ENCODE measurements at regions not wholly inside any gene's neighbourhood (a gene's known extent, or its start where the extent isn't known, plus 50 kb on each side); places are given as distances from the start of the nearest gene placed in this dataset.

- in situ Hi-C loops (cut with HindIII; ENCODE audit: extremely low pct_ligation_motif_present, low pct_unique_long_range_greater_than_20kb) (no loop called here), intact Hi-C loops (cut with micrococcal nuclease; ENCODE audit: unreplicated experiment) (no loop called here)
- no peak overlapping the region for H3K9ac ChIP-seq (ENCODE audit: insufficient read depth, low read depth, low read length)
- no peaks in the 10 kb centered on the region for H3K36me3 ChIP-seq (replicated peaks in 1 of 2; ENCODE audit: control insufficient read depth in 1 of 2, insufficient read depth in 2 of 2, low read length in 2 of 2)
- TF ChIP-seq MAFK (conservative IDR thresholded peaks at IDR 0.05 in 1 of 2, IDR thresholded peaks at IDR 0.05 in 1 of 2; ENCODE audit: low read length in 2 of 2) = no peak
- no peak overlapping the region for H2AFZ ChIP-seq (ENCODE audit: low read length)
- H3K9me3 ChIP-seq (ENCODE audit: low read length) = peaks cover 7% of the 10 kb centered on the region; the same call in 1 of the 2 replicates
- FAIRE-seq (no peak), ATAC-seq (no peak), DNase-seq (ENCODE audit: low spot score) (no peak)
- no peak overlapping the region for H3K4me3 ChIP-seq (replicated peaks in 1 of 3; ENCODE audit: insufficient read depth in 1 of 3, low read depth in 2 of 3, low read length in 3 of 3)
- H3K4me1 ChIP-seq (ENCODE audit: insufficient read depth, low read length) = no peaks in the 10 kb centered on the region
- POLR2A ChIA-PET = no interaction called here
- H3K79me2 ChIP-seq (ENCODE audit: insufficient read depth, low read length) = no peaks in the 10 kb centered on the region
- H4K20me1 ChIP-seq (ENCODE audit: insufficient read depth, low read length) = no peaks in the 10 kb centered on the region
- BruUV-seq (replicated peaks) = no TSS peak
- no peak overlapping the region for H3K27ac ChIP-seq (ENCODE audit: extremely low read length, insufficient read depth, low read length)
- H3K27me3 ChIP-seq (ENCODE audit: control insufficient read depth in 1 of 2, insufficient read depth in 2 of 2, low read length in 2 of 2) = no peaks in the 10 kb centered on the region; a peak in 1 of 5 replicates
- CTCF ChIA-PET (ENCODE audit: low intra/inter-chr PET ratio, low total read pairs) = no interaction called here
- WGBS (ENCODE audit: low lambda C conversion rate) = 40% methylated on average over 2 of the region's 3 CpGs
- H3K4me2 ChIP-seq (ENCODE audit: low read depth, low read length) = no peak overlapping the region
Measured at GRCh38 chr20:40865095-40865494, 163.5 kb upstream of the TOP1 start.

GRCh38 chr20:40866056-40866455, 162.6 kb upstream of the TOP1 start:
- Histone ChIP-seq H4K20me1 (ENCODE audit: insufficient read depth, low read length) (no peaks in the 10 kb centered on the region), H3K4me1 (ENCODE audit: insufficient read depth, low read length) (no peaks in the 10 kb centered on the region), H3K79me2 (ENCODE audit: insufficient read depth, low read length) (no peaks in the 10 kb centered on the region), H3K4me2 (ENCODE audit: low read depth, low read length) (no peak overlapping the region), H3K9me3 (ENCODE audit: low read length) (peaks cover 7% of the 10 kb centered on the region; the same call in 1 of the 2 replicates), H3K9ac (ENCODE audit: insufficient read depth, low read depth, low read length) (no peak overlapping the region), H3K27ac (ENCODE audit: extremely low read length, insufficient read depth, low read length) (no peak overlapping the region), H2AFZ (ENCODE audit: low read length) (no peak overlapping the region), H3K36me3 (replicated peaks in 1 of 2; ENCODE audit: control insufficient read depth in 1 of 2, insufficient read depth in 2 of 2, low read length in 2 of 2) (no peaks in the 10 kb centered on the region), H3K27me3 (ENCODE audit: control insufficient read depth in 1 of 2, insufficient read depth in 2 of 2, low read length in 2 of 2) (peaks cover 0 to under 1% of the 10 kb centered on the region in 2 experiments; a peak in 1 of 5 replicates), H3K4me3 (replicated peaks in 1 of 3; ENCODE audit: insufficient read depth in 1 of 3, low read depth in 2 of 3, low read length in 3 of 3) (no peak overlapping the region)
- no peak for DNase-seq (ENCODE audit: low spot score)
- in situ Hi-C loops (cut with HindIII; ENCODE audit: extremely low pct_ligation_motif_present, low pct_unique_long_range_greater_than_20kb) (no loop called here), intact Hi-C loops (cut with micrococcal nuclease; ENCODE audit: unreplicated experiment) (no loop called here)
- TF ChIP-seq ARNT2 (CRISPR knock-in tag; IDR thresholded peaks at IDR 0.05; ENCODE audit: low read depth) (no peak), SNRNP70 (IDR thresholded peaks at IDR 0.05; ENCODE audit: low read depth, low read length) (no peak), ZZZ3 (CRISPR knock-in tag; IDR thresholded peaks at IDR 0.05; ENCODE audit: borderline replicate concordance) (no peak), GATAD2A (CRISPR knock-in tag; IDR thresholded peaks at IDR 0.05) (no peak), SMAD9 (CRISPR knock-in tag; IDR thresholded peaks at IDR 0.05) (no peak), ZNF639 (CRISPR knock-in tag; conservative IDR thresholded peaks at IDR 0.05) (no peak), ZNF710 (CRISPR knock-in tag; IDR thresholded peaks at IDR 0.05; ENCODE audit: borderline replicate concordance) (no peak), ZNF781 (CRISPR knock-in tag; IDR thresholded peaks at IDR 0.05; ENCODE audit: borderline replicate concordance, not compliant biosample characterization) (no peak), FOXC1 (CRISPR knock-in tag; IDR thresholded peaks at IDR 0.05; ENCODE audit: borderline replicate concordance) (no peak), POLR2AphosphoS5 (IDR thresholded peaks at IDR 0.05; ENCODE audit: low read depth, low read length) (no peak), REPIN1 (CRISPR knock-in tag; IDR thresholded peaks at IDR 0.05; ENCODE audit: borderline replicate concordance, low read depth) (no peak)
- FAIRE-seq = no peak
- 9% methylated on average over 1 of the region's 1 CpG for WGBS (ENCODE audit: low lambda C conversion rate)
- ChIA-PET POLR2A (no interaction called here), CTCF (ENCODE audit: low intra/inter-chr PET ratio, low total read pairs) (no interaction called here)
- BruUV-seq (replicated peaks) = no TSS peak
- no peak for ATAC-seq
